Heart left ventricle (tissue), 13 donors: ENCODE measurements at regions not wholly inside any gene's neighbourhood (a gene's known extent, or its start where the extent isn't known, plus 50 kb on each side); places are given as distances from the start of the nearest gene placed in this dataset.

Source experiments
- POLR2A ChIP-seq, 2 donors: fragments of 450-650 bp; IDR thresholded peaks; one replicate each; pipeline ENCODE4 v1.6.1; 2017; ENCODE audit warnings: antibody characterized with exemption in 2 of 2, mild to moderate bottlenecking in 2 of 2, moderate library complexity in 2 of 2
- TF ChIP-seq, protein P1 (sequence below), 12 donors: fragments of 200-600 bp; sonication (generic) in 4 of 12; IDR thresholded peaks; one replicate each; pipeline versions ENCODE4 v1.5.0 to v1.8.0; 2018 to 2022; ENCODE audit warnings: antibody characterized with exemption in 12 of 12, mild to moderate bottlenecking in 5 of 12
- donor health status: ischemic (EF 13 %, LVEDD 7.1; RV severe dilation, severe dysfunction).
- donor health status: DM: no; HTN: yes; CAD: no.
- donor health status: DM: no; HTN: no; CAD: no.
- donor health status: ischemic (EF 25% LVEDD 6.9; RV normal size, moderate dysfunction).
- donor health status: ischemic (EF 25% LVEDD 5.7; RV mildly dilated, moderate dysfunction).
- donor health status: ischemic (EF 35%, LVEDD 5.7; RV mildly dilated, moderate dysfunction).
- donor health status: nonischemic (EF 11% LVEDD 7.7; RV severe dilation, severe dysfunction).
- donor health status: DM: yes; HTN: yes; CAD: no.
- donor health status: PGD.
- donor health status: ischemic (EF 29% LVEDD 5.4; RV normal size, mild dysfunction).
- donor health status: nonischemic (EF 23%, LVEDD 6.1; RV moderate dilation, normal function).

DNA sequence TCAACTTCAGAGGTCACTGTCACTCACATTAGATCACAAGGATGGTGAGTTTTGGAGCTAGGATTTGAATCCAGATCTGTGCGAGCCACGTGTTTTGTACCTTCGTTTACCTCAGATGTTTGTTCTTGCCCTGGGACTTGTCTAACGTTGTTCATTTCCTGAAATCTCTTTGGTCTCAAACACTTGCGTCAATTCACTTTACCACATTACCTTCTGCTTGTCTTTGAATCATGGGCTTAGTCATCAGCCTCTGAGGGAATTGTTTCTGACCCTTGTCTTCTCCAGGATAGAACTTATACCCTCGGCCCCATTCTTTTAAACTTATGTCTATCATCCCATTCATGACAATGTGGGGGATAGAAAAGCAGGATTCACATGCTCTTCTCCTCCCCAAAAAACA lies 282.7 kb downstream of the DCDC2C start:
- TF ChIP-seq, protein P1, sequence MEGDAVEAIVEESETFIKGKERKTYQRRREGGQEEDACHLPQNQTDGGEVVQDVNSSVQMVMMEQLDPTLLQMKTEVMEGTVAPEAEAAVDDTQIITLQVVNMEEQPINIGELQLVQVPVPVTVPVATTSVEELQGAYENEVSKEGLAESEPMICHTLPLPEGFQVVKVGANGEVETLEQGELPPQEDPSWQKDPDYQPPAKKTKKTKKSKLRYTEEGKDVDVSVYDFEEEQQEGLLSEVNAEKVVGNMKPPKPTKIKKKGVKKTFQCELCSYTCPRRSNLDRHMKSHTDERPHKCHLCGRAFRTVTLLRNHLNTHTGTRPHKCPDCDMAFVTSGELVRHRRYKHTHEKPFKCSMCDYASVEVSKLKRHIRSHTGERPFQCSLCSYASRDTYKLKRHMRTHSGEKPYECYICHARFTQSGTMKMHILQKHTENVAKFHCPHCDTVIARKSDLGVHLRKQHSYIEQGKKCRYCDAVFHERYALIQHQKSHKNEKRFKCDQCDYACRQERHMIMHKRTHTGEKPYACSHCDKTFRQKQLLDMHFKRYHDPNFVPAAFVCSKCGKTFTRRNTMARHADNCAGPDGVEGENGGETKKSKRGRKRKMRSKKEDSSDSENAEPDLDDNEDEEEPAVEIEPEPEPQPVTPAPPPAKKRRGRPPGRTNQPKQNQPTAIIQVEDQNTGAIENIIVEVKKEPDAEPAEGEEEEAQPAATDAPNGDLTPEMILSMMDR (IDR thresholded peaks at IDR 0.05): no peak
- TF ChIP-seq POLR2A (IDR thresholded peaks at IDR 0.05): no peak
